ENCODE measurements at regions not wholly inside any gene's neighbourhood (a gene's known extent, or its start where the extent isn't known, plus 50 kb on each side); places are given as distances from the start of the nearest gene placed in this dataset.

- TF ChIP-seq EP300 (IDR thresholded peaks at IDR 0.05) (no peak), POLR2A (IDR thresholded peaks at IDR 0.05) (no peak)
- TF ChIP-seq, protein P1, sequence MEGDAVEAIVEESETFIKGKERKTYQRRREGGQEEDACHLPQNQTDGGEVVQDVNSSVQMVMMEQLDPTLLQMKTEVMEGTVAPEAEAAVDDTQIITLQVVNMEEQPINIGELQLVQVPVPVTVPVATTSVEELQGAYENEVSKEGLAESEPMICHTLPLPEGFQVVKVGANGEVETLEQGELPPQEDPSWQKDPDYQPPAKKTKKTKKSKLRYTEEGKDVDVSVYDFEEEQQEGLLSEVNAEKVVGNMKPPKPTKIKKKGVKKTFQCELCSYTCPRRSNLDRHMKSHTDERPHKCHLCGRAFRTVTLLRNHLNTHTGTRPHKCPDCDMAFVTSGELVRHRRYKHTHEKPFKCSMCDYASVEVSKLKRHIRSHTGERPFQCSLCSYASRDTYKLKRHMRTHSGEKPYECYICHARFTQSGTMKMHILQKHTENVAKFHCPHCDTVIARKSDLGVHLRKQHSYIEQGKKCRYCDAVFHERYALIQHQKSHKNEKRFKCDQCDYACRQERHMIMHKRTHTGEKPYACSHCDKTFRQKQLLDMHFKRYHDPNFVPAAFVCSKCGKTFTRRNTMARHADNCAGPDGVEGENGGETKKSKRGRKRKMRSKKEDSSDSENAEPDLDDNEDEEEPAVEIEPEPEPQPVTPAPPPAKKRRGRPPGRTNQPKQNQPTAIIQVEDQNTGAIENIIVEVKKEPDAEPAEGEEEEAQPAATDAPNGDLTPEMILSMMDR (IDR thresholded peaks at IDR 0.05) = no peak
These were observed 417.9 kb downstream of the MATN1 start for GRCh38 chr1:30305519-30305918.
